DOHH2 (cell line): ENCODE measurements at regions not wholly inside any gene's neighbourhood (a gene's known extent, or its start where the extent isn't known, plus 50 kb on each side); places are given as distances from the start of the nearest gene placed in this dataset.

ENCODE experiments used
- CTCF ChIP-seq: fragments of 200-600 bp; sonication (generic); IDR thresholded peaks from one replicate; pipeline ENCODE4 v1.5.1; 2014; ENCODE audit warnings: antibody characterized with exemption, mild to moderate bottlenecking, low read depth, low read length; ENCODE audit not compliant: poor library complexity, severe bottlenecking
- EZH2phosphoT487 ChIP-seq: fragments of 200-600 bp; sonication (generic); IDR thresholded peaks from 2 replicates; pipeline ENCODE4 v1.6.1; 2017; ENCODE audit warnings: borderline replicate concordance, mild to moderate bottlenecking, antibody characterized with exemption, low read length, moderate library complexity, mixed read lengths

DNA sequence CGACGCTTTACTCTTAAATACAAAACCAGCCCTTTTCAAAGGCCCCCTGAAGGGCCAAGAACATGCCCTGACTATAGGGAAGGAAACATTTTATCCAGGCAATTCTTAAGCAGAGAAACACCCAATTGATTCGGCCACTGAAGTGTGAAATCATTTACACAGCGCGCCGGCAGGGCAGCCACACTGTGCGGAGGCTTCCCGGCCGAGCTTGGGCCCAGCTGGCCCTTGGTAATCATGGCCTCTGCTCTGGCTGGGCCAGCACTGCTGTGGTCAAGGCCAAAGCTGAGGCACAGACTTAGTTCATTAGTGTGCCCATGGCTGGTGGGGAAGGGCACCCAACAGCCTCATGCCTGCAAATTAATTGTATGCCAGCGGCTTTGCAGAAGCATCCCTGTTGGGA is 143.7 kb upstream of the HABP2 start:
- TF ChIP-seq CTCF (no peak), EZH2phosphoT487 (no peak)
